ENCODE measurements at regions not wholly inside any gene's neighbourhood (a gene's known extent, or its start where the extent isn't known, plus 50 kb on each side); places are given as distances from the start of the nearest gene placed in this dataset.

- TF ChIP-seq EZH2 (IDR thresholded peaks at IDR 0.05; ENCODE audit: insufficient read depth, poor library complexity, severe bottlenecking) (no peak), EZH2phosphoT487 (IDR thresholded peaks at IDR 0.05; ENCODE audit: insufficient read depth, low read depth) (no peak)
These were observed 316.8 kb upstream of the POU3F3 start for GRCh38 chr2:104537116-104537515.

All from GM23248 (cell line).